ENCODE measurements at regions not wholly inside any gene's neighbourhood (a gene's known extent, or its start where the extent isn't known, plus 50 kb on each side); places are given as distances from the start of the nearest gene placed in this dataset.
"Not testable (repeated sequence)": the region's sequence is repeated elsewhere in the genome, so short reads cannot be mapped to it uniquely, and the experiment has no call there.

DNA sequence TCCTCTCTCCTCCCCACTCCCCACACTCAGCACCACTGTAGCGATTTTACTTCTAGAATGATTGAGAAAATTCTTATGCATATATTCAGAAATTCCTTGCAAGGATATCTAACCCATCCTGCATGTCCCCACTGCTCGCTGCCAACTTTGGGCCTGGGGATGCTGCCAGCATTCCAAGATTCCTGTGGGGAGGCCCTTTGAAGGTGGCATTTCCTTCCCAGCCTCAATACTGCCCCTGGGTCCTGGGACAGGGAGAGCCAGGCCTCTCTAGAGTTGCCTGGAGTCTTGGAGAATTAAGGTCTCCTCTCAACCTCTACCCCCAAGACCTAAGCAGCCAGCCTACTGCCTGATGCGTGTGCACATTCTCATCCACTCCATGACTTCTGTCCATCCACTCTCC lies 303.5 kb downstream of the NEBL start:
- H3K9ac ChIP-seq, result no peak overlapping the region
- H3K36me3 ChIP-seq (ENCODE audit: control insufficient read depth, insufficient read depth, low read length), result no peaks in the 10 kb centered on the region
- no peaks in the 10 kb centered on the region for H3K27me3 ChIP-seq (ENCODE audit: control insufficient read depth, insufficient read depth, low read length)
- no peak overlapping the region for H3K4me2 ChIP-seq (ENCODE audit: low read length)
- no peaks in the 10 kb centered on the region for H3K9me3 ChIP-seq (ENCODE audit: control insufficient read depth, low read length)
- no peaks in the 10 kb centered on the region for H3K4me1 ChIP-seq
- H3K27ac ChIP-seq, result no peak overlapping the region
- H2AFZ ChIP-seq, result no peak overlapping the region
- H3K79me2 ChIP-seq, result no peaks in the 10 kb centered on the region
- no peak overlapping the region for H3K4me3 ChIP-seq (ENCODE audit: low read depth, low read length)
- TF ChIP-seq, protein P1, sequence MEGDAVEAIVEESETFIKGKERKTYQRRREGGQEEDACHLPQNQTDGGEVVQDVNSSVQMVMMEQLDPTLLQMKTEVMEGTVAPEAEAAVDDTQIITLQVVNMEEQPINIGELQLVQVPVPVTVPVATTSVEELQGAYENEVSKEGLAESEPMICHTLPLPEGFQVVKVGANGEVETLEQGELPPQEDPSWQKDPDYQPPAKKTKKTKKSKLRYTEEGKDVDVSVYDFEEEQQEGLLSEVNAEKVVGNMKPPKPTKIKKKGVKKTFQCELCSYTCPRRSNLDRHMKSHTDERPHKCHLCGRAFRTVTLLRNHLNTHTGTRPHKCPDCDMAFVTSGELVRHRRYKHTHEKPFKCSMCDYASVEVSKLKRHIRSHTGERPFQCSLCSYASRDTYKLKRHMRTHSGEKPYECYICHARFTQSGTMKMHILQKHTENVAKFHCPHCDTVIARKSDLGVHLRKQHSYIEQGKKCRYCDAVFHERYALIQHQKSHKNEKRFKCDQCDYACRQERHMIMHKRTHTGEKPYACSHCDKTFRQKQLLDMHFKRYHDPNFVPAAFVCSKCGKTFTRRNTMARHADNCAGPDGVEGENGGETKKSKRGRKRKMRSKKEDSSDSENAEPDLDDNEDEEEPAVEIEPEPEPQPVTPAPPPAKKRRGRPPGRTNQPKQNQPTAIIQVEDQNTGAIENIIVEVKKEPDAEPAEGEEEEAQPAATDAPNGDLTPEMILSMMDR (IDR thresholded peaks at IDR 0.05), result no peak

GRCh38 chr10:20582041-20582440 lies 315.1 kb downstream of the NEBL start:
- H3K27ac ChIP-seq, result no peak overlapping the region
- H3K79me2 ChIP-seq, result no peaks in the 10 kb centered on the region
- no peaks in the 10 kb centered on the region for H3K27me3 ChIP-seq (ENCODE audit: control insufficient read depth, insufficient read depth, low read length)
- TF ChIP-seq, protein P1 (IDR thresholded peaks at IDR 0.05), result no peak
- H3K9ac ChIP-seq, result no peak overlapping the region
- H3K9me3 ChIP-seq (ENCODE audit: control insufficient read depth, low read length), result no peaks in the 10 kb centered on the region
- no peak overlapping the region for H3K4me3 ChIP-seq (ENCODE audit: low read depth, low read length)
- no peak overlapping the region for H3K4me2 ChIP-seq (ENCODE audit: low read length)
- H3K36me3 ChIP-seq (ENCODE audit: control insufficient read depth, insufficient read depth, low read length), result no peaks in the 10 kb centered on the region
- no peaks in the 10 kb centered on the region for H3K4me1 ChIP-seq
- H2AFZ ChIP-seq, result no peak overlapping the region

DNA sequence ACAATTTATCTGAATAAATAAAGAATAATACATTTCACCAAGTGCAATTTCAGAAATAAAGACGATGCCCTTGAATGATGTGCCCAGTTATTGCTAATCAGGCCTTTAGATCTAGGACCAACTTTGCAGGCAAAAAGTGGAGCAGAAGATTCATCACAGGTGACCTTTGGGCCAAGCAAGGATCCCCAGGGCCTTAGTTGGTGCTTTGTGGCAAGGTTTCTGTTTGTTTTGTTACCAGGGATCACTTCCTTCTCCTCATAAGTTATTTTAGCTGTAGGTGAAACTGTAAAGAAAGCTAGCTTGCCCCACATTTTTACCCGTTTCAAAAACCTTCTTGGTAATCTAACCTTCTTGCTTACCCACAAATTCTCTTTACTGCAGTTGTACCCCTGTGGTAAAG lies 323.2 kb downstream of the NEBL start:
- Histone ChIP-seq H3K4me3 (ENCODE audit: low read depth, low read length) (no peak overlapping the region), H3K9ac (no peak overlapping the region), H3K79me2 (no peaks in the 10 kb centered on the region), H3K27ac (no peak overlapping the region), H3K4me1 (no peaks in the 10 kb centered on the region), H2AFZ (no peak overlapping the region), H3K36me3 (ENCODE audit: control insufficient read depth, insufficient read depth, low read length) (no peaks in the 10 kb centered on the region), H3K27me3 (ENCODE audit: control insufficient read depth, insufficient read depth, low read length) (no peaks in the 10 kb centered on the region), H3K9me3 (ENCODE audit: control insufficient read depth, low read length) (no peaks in the 10 kb centered on the region), H3K4me2 (ENCODE audit: low read length) (no peak overlapping the region)
- TF ChIP-seq, protein P1 (IDR thresholded peaks at IDR 0.05), result no peak

DNA sequence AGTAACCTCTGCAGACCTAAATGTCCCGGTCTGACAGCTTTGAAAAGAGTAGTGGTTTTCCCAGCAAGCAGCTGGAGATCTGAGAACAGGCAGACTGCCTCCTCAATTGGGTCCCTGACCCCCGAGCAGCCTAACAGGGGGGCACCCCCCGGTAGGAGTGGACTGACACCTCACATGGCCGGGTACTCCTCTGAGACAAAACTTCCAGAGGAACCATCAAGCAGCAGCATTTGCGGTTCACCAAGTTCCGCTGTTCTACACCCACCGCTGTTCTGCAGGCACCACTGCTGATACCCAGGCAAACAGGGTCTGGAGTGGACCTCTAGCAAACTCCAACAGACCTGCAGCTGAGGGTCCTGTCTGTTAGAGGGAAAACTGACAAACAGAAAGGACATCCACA lies 341.1 kb downstream of the NEBL start:
- H3K4me3 ChIP-seq (ENCODE audit: low read depth, low read length); H3K27ac ChIP-seq; H3K4me1 ChIP-seq; H3K36me3 ChIP-seq (ENCODE audit: control insufficient read depth, insufficient read depth, low read length); H2AFZ ChIP-seq; H3K4me2 ChIP-seq (ENCODE audit: low read length); H3K27me3 ChIP-seq (ENCODE audit: control insufficient read depth, insufficient read depth, low read length); H3K9me3 ChIP-seq (ENCODE audit: control insufficient read depth, low read length); H3K79me2 ChIP-seq; H3K9ac ChIP-seq: not testable (repeated sequence)

DNA sequence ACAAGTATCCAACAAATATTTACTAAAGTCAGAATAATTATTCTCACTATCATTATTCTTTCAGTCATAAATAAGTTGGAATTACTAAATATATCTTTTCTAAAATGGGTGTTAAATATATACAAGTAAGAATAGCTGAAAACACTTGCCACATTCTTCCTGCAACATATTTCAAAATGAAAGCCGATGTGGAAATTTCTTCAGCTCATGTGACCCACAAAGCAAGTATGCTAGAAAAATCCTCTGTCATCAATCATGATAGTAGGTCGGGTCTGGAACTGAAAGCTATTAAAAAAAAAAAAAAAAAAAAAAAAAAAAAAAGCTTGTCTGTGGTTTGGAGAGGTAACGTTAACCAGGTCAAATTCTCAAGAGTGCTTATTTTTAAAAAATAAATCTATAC lies 344.7 kb downstream of the NEBL start:
- H3K27ac ChIP-seq, result no peak overlapping the region
- H3K27me3 ChIP-seq (ENCODE audit: control insufficient read depth, insufficient read depth, low read length), result no peaks in the 10 kb centered on the region
- H3K9me3 ChIP-seq (ENCODE audit: control insufficient read depth, low read length), result no peaks in the 10 kb centered on the region
- H3K4me2 ChIP-seq (ENCODE audit: low read length), result no peak overlapping the region
- TF ChIP-seq, protein P1 (IDR thresholded peaks at IDR 0.05), result no peak
- peaks cover 3% of the 10 kb centered on the region for H3K4me1 ChIP-seq
- H3K36me3 ChIP-seq (ENCODE audit: control insufficient read depth, insufficient read depth, low read length), result no peaks in the 10 kb centered on the region
- H2AFZ ChIP-seq, result no peak overlapping the region
- H3K4me3 ChIP-seq (ENCODE audit: low read depth, low read length), result no peak overlapping the region
- no peaks in the 10 kb centered on the region for H3K79me2 ChIP-seq
- H3K9ac ChIP-seq, result no peak overlapping the region
